WTC11 (cell line): ENCODE measurements at regions not wholly inside any gene's neighbourhood (a gene's known extent, or its start where the extent isn't known, plus 50 kb on each side); places are given as distances from the start of the nearest gene placed in this dataset.

Experiments
- ATAC-seq: fragments of 200-7000 bp; cut with Tn5 transposase; 2 replicates; pipeline ENCODE4 v1.10.0; 2021; ENCODE audit warnings: mild to moderate bottlenecking, moderate library complexity
- CTCF ChIA-PET: fragments of 300-600 bp; sonication (Branson Sonifier 250); formaldehyde crosslinking; loops from one replicate; lab custom pipeline; 2021; ENCODE audit warnings: antibody characterized with exemption; lab: Charles Lee
- POLR2A ChIA-PET: fragments of 350-600 bp; sonication (Branson Sonifier 250); formaldehyde crosslinking; loops from one replicate; lab custom pipeline; 2021; ENCODE audit warnings: antibody characterized with exemption; lab: Charles Lee
- DNase-seq: peaks from one replicate; pipeline ENCODE4 v3.0.0; 2021; ENCODE audit warnings: low spot score
- H3K27ac Mint-ChIP-seq: 2 replicates; pipeline ENCODE4 v1.8.0; 2021; ENCODE audit warnings: mixed read lengths
- H3K27me3 Mint-ChIP-seq: 2 replicates; pipeline ENCODE4 v1.8.0; 2021; ENCODE audit warnings: low read depth, mild to moderate bottlenecking, moderate library complexity, mixed read lengths
- H3K36me3 Mint-ChIP-seq: 2 replicates; pipeline ENCODE4 v1.8.0; 2021; ENCODE audit warnings: mixed read lengths
- H3K4me1 Mint-ChIP-seq: 2 replicates; pipeline ENCODE4 v1.8.0; 2022; ENCODE audit warnings: mixed read lengths
- H3K4me3 Mint-ChIP-seq: 2 replicates; pipeline ENCODE4 v1.8.0; 2021; ENCODE audit warnings: mild to moderate bottlenecking, moderate library complexity, mixed read lengths
- H3K9me3 Mint-ChIP-seq: 2 replicates; pipeline ENCODE4 v1.8.0; 2021; ENCODE audit warnings: mixed read lengths
- ETV6 ChIP-seq: sonication (generic); formaldehyde crosslinking; IDR thresholded peaks from 2 replicates; pipeline ENCODE4 v1.8.1; 2022; ENCODE audit warnings: mild to moderate bottlenecking, missing genetic modification reagents
- GTF2I ChIP-seq: fragments of 250-450 bp; sonication (Bioruptor Pico); conservative IDR thresholded peaks from 2 replicates; pipeline ENCODE4 v1.4.0; 2021; ENCODE audit warnings: mild to moderate bottlenecking
- HMGA2 ChIP-seq: fragments of 250-450 bp; sonication (Bioruptor Pico); IDR thresholded peaks from 2 replicates; pipeline ENCODE4 v1.4.0; 2021; ENCODE audit warnings: mild to moderate bottlenecking, moderate library complexity
- JAZF1 ChIP-seq: fragments of 250-450 bp; sonication (Bioruptor Pico); IDR thresholded peaks from 2 replicates; pipeline ENCODE4 v1.9.0; 2021; ENCODE audit warnings: moderate library complexity, mild to moderate bottlenecking, inconsistent platforms
- NFATC4 ChIP-seq: fragments of 250-450 bp; sonication (Bioruptor Pico); IDR thresholded peaks from 2 replicates; pipeline ENCODE4 v1.9.0; 2021; ENCODE audit warnings: mild to moderate bottlenecking
- RELA ChIP-seq: sonication (generic); formaldehyde crosslinking; IDR thresholded peaks from 2 replicates; pipeline ENCODE4 v1.8.1; 2022; ENCODE audit warnings: missing genetic modification reagents, mild to moderate bottlenecking, borderline replicate concordance
- SP1 ChIP-seq: sonication (generic); formaldehyde crosslinking; conservative IDR thresholded peaks from 2 replicates; pipeline ENCODE4 v1.8.1; 2022; ENCODE audit warnings: missing genetic modification reagents
- TEAD1 ChIP-seq: sonication (generic); formaldehyde crosslinking; IDR thresholded peaks from 2 replicates; pipeline ENCODE4 v1.8.0; 2022; ENCODE audit warnings: mild to moderate bottlenecking, missing genetic modification reagents
- TEAD4 ChIP-seq: sonication (generic); formaldehyde crosslinking; IDR thresholded peaks from 2 replicates; pipeline ENCODE4 v1.8.0; 2022; ENCODE audit warnings: mild to moderate bottlenecking, missing genetic modification reagents
- ZNF121 ChIP-seq: sonication (generic); formaldehyde crosslinking; IDR thresholded peaks from 2 replicates; pipeline ENCODE4 v1.8.0; 2023; ENCODE audit warnings: missing genetic modification reagents
- ZNF396 ChIP-seq: fragments of 250-450 bp; sonication (Bioruptor Pico); IDR thresholded peaks from 2 replicates; pipeline ENCODE4 v1.8.0; 2021; ENCODE audit warnings: mild to moderate bottlenecking, moderate library complexity, borderline replicate concordance
- ZNF423 ChIP-seq: fragments of 250-450 bp; sonication (Bioruptor Pico); IDR thresholded peaks from 2 replicates; pipeline ENCODE4 v2.1.2; 2022; ENCODE audit warnings: mild to moderate bottlenecking, moderate library complexity
- TF ChIP-seq, protein P1 (sequence below): fragments of 250-450 bp; sonication (Bioruptor Pico); IDR thresholded peaks from 2 replicates; pipeline ENCODE4 v1.9.0; 2021; ENCODE audit warnings: mild to moderate bottlenecking
- TF ChIP-seq, protein P2 (sequence below): fragments of 200-600 bp; IDR thresholded peaks from 2 replicates; pipeline ENCODE4 v1.8.0; 2022; ENCODE audit warnings: antibody characterized with exemption
- TF ChIP-seq, protein P3 (sequence below): sonication (generic); formaldehyde crosslinking; IDR thresholded peaks from 2 replicates; pipeline ENCODE4 v1.8.1; 2022; ENCODE audit warnings: mild to moderate bottlenecking, moderate library complexity, missing genetic modification reagents
- TF ChIP-seq, protein P4 (sequence below): fragments of 250-450 bp; sonication (Bioruptor Pico); conservative IDR thresholded peaks from 2 replicates; pipeline ENCODE4 v1.9.0; 2021; ENCODE audit warnings: mild to moderate bottlenecking
- TF ChIP-seq, protein P5 (sequence below): sonication (generic); formaldehyde crosslinking; IDR thresholded peaks from 2 replicates; pipeline ENCODE4 v1.8.1; 2022; ENCODE audit warnings: mild to moderate bottlenecking, missing genetic modification reagents, moderate library complexity, borderline replicate concordance
- TF ChIP-seq, protein P6 (sequence below): sonication (generic); formaldehyde crosslinking; conservative IDR thresholded peaks from 2 replicates; pipeline ENCODE4 v1.8.1; 2023; ENCODE audit warnings: mild to moderate bottlenecking, low read depth, missing genetic modification reagents, moderate library complexity

DNA sequence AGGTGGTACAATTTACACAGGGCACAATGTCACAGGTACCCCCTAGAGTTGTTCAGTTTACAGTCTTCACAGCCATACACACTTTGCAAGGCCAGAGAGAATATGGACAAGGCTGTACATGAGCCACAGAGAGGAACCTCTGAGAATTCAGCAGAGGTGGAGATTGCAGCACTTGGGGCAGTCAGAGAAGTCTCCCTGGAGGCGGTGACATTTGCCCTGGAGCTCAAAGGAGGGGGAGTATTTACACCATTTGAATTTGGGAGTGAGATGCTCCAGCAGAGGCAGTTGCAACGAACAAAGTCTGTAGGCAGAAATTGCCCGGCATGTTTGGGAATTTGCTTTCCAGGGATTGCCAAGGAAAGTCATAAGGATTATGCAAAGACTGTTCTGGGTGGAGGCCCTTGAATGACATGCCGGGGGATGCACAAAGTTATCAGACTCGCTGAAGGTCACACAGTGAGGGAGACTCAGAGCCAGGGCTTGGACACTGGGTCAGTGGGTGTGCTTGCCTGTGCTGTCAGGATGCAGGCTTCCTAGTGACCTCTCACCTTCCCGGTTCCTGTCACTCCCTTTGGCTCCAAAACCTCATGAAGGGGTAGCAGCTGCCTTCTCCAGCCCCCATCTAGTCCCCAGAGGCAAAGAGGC, 160.7 kb upstream of the PCBD1 start:
- Mint-ChIP-seq H3K36me3 (no peaks in the 10 kb centered on the region), H3K4me1 (peaks cover 8% of the 10 kb centered on the region), H3K4me3 (no peak overlapping the region), H3K27me3 (no peaks in the 10 kb centered on the region), H3K9me3 (no peaks in the 10 kb centered on the region), H3K27ac (no peak overlapping the region)
- POLR2A ChIA-PET, result no interaction called here
- TF ChIP-seq SP1 (CRISPR knock-in tag) (no peak), ZNF121 (CRISPR knock-in tag) (no peak), ZNF423 (CRISPR knock-in tag) (no peak), HMGA2 (CRISPR knock-in tag) (no peak), TEAD1 (CRISPR knock-in tag) (no peak), JAZF1 (CRISPR knock-in tag) (no peak), RELA (no peak), TEAD4 (CRISPR knock-in tag) (no peak), GTF2I (CRISPR knock-in tag) (no peak), ZNF396 (CRISPR knock-in tag) (no peak), NFATC4 (no peak), ETV6 (CRISPR knock-in tag) (no peak)
- TF ChIP-seq, protein P1, sequence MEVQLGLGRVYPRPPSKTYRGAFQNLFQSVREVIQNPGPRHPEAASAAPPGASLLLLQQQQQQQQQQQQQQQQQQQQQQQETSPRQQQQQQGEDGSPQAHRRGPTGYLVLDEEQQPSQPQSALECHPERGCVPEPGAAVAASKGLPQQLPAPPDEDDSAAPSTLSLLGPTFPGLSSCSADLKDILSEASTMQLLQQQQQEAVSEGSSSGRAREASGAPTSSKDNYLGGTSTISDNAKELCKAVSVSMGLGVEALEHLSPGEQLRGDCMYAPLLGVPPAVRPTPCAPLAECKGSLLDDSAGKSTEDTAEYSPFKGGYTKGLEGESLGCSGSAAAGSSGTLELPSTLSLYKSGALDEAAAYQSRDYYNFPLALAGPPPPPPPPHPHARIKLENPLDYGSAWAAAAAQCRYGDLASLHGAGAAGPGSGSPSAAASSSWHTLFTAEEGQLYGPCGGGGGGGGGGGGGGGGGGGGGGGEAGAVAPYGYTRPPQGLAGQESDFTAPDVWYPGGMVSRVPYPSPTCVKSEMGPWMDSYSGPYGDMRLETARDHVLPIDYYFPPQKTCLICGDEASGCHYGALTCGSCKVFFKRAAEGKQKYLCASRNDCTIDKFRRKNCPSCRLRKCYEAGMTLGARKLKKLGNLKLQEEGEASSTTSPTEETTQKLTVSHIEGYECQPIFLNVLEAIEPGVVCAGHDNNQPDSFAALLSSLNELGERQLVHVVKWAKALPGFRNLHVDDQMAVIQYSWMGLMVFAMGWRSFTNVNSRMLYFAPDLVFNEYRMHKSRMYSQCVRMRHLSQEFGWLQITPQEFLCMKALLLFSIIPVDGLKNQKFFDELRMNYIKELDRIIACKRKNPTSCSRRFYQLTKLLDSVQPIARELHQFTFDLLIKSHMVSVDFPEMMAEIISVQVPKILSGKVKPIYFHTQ, result no peak
- TF ChIP-seq, protein P2, sequence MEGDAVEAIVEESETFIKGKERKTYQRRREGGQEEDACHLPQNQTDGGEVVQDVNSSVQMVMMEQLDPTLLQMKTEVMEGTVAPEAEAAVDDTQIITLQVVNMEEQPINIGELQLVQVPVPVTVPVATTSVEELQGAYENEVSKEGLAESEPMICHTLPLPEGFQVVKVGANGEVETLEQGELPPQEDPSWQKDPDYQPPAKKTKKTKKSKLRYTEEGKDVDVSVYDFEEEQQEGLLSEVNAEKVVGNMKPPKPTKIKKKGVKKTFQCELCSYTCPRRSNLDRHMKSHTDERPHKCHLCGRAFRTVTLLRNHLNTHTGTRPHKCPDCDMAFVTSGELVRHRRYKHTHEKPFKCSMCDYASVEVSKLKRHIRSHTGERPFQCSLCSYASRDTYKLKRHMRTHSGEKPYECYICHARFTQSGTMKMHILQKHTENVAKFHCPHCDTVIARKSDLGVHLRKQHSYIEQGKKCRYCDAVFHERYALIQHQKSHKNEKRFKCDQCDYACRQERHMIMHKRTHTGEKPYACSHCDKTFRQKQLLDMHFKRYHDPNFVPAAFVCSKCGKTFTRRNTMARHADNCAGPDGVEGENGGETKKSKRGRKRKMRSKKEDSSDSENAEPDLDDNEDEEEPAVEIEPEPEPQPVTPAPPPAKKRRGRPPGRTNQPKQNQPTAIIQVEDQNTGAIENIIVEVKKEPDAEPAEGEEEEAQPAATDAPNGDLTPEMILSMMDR, result no peak
- TF ChIP-seq, protein P3, sequence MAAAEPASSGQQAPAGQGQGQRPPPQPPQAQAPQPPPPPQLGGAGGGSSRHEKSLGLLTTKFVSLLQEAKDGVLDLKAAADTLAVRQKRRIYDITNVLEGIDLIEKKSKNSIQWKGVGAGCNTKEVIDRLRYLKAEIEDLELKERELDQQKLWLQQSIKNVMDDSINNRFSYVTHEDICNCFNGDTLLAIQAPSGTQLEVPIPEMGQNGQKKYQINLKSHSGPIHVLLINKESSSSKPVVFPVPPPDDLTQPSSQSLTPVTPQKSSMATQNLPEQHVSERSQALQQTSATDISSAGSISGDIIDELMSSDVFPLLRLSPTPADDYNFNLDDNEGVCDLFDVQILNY (CRISPR knock-in tag), result no peak
- TF ChIP-seq, protein P4, sequence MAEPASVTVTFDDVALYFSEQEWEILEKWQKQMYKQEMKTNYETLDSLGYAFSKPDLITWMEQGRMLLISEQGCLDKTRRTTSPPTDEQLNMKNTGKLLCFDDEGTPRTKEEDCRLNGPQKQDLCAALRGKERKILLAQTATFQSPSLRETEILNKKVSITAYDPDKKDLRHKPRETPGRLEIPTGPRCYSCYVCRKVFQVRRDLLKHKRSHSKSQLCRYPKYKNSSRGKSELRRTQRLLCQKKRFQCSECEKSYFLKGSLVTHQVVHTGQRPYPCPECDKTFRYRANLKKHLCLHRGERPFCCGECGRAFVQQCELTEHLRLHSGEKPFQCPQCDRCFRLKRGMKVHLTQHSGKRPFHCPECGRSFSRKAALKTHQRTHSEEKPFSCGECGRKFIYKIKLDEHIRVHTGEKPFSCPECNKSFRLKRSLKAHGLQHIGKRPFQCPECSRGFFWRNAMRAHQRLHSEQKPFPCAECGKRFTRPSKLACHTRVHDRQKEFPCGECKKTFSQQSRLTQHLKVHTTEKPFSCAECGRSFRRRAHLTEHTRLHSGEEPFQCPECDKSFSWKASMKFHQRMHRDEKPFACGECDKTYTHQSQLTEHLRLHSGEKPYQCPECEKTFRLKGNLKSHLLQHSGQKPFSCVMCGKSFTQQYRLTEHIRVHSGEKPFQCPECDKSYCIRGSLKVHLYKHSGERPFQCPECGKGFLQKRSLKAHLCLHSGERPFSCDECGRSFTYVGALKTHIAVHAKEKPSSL (CRISPR knock-in tag), result no peak
- TF ChIP-seq, protein P5, sequence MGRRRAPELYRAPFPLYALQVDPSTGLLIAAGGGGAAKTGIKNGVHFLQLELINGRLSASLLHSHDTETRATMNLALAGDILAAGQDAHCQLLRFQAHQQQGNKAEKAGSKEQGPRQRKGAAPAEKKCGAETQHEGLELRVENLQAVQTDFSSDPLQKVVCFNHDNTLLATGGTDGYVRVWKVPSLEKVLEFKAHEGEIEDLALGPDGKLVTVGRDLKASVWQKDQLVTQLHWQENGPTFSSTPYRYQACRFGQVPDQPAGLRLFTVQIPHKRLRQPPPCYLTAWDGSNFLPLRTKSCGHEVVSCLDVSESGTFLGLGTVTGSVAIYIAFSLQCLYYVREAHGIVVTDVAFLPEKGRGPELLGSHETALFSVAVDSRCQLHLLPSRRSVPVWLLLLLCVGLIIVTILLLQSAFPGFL (CRISPR knock-in tag), result no peak
- TF ChIP-seq, protein P6, sequence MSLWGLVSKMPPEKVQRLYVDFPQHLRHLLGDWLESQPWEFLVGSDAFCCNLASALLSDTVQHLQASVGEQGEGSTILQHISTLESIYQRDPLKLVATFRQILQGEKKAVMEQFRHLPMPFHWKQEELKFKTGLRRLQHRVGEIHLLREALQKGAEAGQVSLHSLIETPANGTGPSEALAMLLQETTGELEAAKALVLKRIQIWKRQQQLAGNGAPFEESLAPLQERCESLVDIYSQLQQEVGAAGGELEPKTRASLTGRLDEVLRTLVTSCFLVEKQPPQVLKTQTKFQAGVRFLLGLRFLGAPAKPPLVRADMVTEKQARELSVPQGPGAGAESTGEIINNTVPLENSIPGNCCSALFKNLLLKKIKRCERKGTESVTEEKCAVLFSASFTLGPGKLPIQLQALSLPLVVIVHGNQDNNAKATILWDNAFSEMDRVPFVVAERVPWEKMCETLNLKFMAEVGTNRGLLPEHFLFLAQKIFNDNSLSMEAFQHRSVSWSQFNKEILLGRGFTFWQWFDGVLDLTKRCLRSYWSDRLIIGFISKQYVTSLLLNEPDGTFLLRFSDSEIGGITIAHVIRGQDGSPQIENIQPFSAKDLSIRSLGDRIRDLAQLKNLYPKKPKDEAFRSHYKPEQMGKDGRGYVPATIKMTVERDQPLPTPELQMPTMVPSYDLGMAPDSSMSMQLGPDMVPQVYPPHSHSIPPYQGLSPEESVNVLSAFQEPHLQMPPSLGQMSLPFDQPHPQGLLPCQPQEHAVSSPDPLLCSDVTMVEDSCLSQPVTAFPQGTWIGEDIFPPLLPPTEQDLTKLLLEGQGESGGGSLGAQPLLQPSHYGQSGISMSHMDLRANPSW (CRISPR knock-in tag), result no peak
- TF ChIP-seq, all 79 proteins: peak for 0
- DNase-seq, result no peak
- CTCF ChIA-PET, result no interaction called here
- ATAC-seq, result no peak
